Amygdala (tissue), 56 donors: ENCODE measurements at regions not wholly inside any gene's neighbourhood (a gene's known extent, or its start where the extent isn't known, plus 50 kb on each side); places are given as distances from the start of the nearest gene placed in this dataset.

Experiments used
- DNase-seq, 56 donors: peaks; one replicate each; lab custom pipeline; 2025; lab: John Stamatoyannopoulos, UW

- DNase-seq: no peak
These were observed 152.8 kb downstream of the BCL11A start for GRCh38 chr2:60400462-60401246.

- no peak for DNase-seq
These were observed 159.0 kb downstream of the BCL11A start for GRCh38 chr2:60394463-60394862.

GRCh38 chr2:60391649-60392375 lies 161.6 kb downstream of the BCL11A start:
- DNase-seq: no peak

- no peak for DNase-seq
These were observed 162.2 kb downstream of the BCL11A start for GRCh38 chr2:60391230-60391629.

- DNase-seq: no peak
These were observed 167.0 kb downstream of the BCL11A start for GRCh38 chr2:60386436-60386835.

- no peak for DNase-seq
These were observed 167.8 kb downstream of the BCL11A start for GRCh38 chr2:60385648-60386047.

- DNase-seq: no peak
These were observed 169.9 kb downstream of the BCL11A start for GRCh38 chr2:60383401-60384143.

- DNase-seq: no peak
These were observed 173.0 kb downstream of the BCL11A start for GRCh38 chr2:60380411-60380810.

- DNase-seq: no peak
These were observed 173.8 kb downstream of the BCL11A start for GRCh38 chr2:60379684-60380083.

- no peak for DNase-seq
These were observed 174.2 kb downstream of the BCL11A start for GRCh38 chr2:60379216-60379615.

GRCh38 chr2:60377825-60378224 lies 175.6 kb downstream of the BCL11A start:
- DNase-seq: no peak

- DNase-seq: no peak
These were observed 177.2 kb downstream of the BCL11A start for GRCh38 chr2:60376252-60376651.

GRCh38 chr2:60371681-60372080 lies 181.8 kb downstream of the BCL11A start:
- no peak for DNase-seq

GRCh38 chr2:60371219-60371618 lies 182.2 kb downstream of the BCL11A start:
- DNase-seq: no peak

GRCh38 chr2:60370814-60371213 lies 182.6 kb downstream of the BCL11A start:
- no peak for DNase-seq

- peak in 1 of 56 donors; percentile 5 for DNase-seq
These were observed 185.0 kb downstream of the BCL11A start for GRCh38 chr2:60368456-60368855.

- DNase-seq: peak in 1 of 56 donors; percentile 5
These were observed 187.2 kb downstream of the BCL11A start for GRCh38 chr2:60366135-60366712.

- no peak for DNase-seq
These were observed 187.9 kb downstream of the BCL11A start for GRCh38 chr2:60365556-60365955.

- no peak for DNase-seq
These were observed 189.0 kb downstream of the BCL11A start for GRCh38 chr2:60364491-60364890.

- no peak for DNase-seq
These were observed 192.0 kb downstream of the BCL11A start for GRCh38 chr2:60361498-60361897.

- no peak for DNase-seq
These were observed 193.9 kb downstream of the BCL11A start for GRCh38 chr2:60359569-60359968.
